Mammary epithelial cell (primary cell): ENCODE measurements at regions not wholly inside any gene's neighbourhood (a gene's known extent, or its start where the extent isn't known, plus 50 kb on each side); places are given as distances from the start of the nearest gene placed in this dataset.

Experiments used
- EZH2 ChIP-seq: IDR thresholded peaks from 2 replicates; pipeline ENCODE4 v1.6.1; 2012; ENCODE audit warnings: low read length, inconsistent platforms, borderline replicate concordance
- TF ChIP-seq, protein P1 (sequence below), 2 donors: IDR thresholded peaks in 1 of 2; conservative IDR thresholded peaks in 1 of 2; 2 replicates each; pipeline ENCODE4 v1.5.1; 2011 to 2012; ENCODE audit warnings: inconsistent platforms in 2 of 2, low read length in 2 of 2, mild to moderate bottlenecking in 2 of 2, control low read depth in 1 of 2, low read depth in 1 of 2; ENCODE audit not compliant: insufficient read depth in 1 of 2; ENCODE audit errors: extremely low read depth in 1 of 2

DNA sequence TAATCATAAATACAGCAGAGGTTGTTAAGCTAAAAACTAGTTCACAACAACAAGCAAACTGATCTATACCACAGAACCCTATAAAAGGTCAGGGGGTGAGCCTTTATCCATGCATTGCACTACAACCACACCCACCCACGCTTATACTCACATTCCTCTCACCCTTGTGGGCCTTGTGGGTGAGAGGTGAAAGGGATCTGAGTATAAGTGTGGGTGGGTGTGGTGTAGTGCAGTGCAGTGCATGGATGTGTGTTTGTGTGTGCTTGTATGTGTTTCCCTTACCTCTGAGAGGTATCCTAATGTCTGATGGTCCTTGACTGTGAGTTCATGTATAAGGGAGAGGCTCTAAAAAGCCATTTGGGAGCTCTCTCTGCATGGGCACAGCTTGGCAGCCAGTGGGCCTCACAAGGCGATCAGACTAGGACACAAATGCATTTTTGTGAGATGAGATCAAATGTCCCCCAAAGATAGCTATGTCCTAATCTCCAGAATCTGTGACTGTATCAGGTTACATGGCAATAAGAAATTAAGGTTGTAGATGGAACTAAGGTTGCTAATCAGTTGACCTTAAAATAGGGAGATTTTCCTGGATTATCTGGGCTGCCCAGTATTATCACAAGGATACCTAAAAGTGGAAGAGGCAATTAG is 95.5 kb upstream of the DPT start:
- TF ChIP-seq, protein P1, sequence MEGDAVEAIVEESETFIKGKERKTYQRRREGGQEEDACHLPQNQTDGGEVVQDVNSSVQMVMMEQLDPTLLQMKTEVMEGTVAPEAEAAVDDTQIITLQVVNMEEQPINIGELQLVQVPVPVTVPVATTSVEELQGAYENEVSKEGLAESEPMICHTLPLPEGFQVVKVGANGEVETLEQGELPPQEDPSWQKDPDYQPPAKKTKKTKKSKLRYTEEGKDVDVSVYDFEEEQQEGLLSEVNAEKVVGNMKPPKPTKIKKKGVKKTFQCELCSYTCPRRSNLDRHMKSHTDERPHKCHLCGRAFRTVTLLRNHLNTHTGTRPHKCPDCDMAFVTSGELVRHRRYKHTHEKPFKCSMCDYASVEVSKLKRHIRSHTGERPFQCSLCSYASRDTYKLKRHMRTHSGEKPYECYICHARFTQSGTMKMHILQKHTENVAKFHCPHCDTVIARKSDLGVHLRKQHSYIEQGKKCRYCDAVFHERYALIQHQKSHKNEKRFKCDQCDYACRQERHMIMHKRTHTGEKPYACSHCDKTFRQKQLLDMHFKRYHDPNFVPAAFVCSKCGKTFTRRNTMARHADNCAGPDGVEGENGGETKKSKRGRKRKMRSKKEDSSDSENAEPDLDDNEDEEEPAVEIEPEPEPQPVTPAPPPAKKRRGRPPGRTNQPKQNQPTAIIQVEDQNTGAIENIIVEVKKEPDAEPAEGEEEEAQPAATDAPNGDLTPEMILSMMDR (conservative IDR thresholded peaks at IDR 0.05 in 1 of 2, IDR thresholded peaks at IDR 0.05 in 1 of 2; ENCODE audit: extremely low read depth in 1 of 2, insufficient read depth in 1 of 2, low read depth in 1 of 2, low read length in 2 of 2) = no peak
- TF ChIP-seq EZH2 = no peak
